ENCODE measurements at regions not wholly inside any gene's neighbourhood (a gene's known extent, or its start where the extent isn't known, plus 50 kb on each side); places are given as distances from the start of the nearest gene placed in this dataset.

- DNase-seq (ENCODE audit: low spot score) = no peak
Observed at GRCh38 chr2:147550995-147551731, 293.7 kb upstream of the ACVR2A start.

- DNase-seq (ENCODE audit: low spot score) = no peak
Observed at GRCh38 chr2:147549054-147549453, 295.8 kb upstream of the ACVR2A start.

DNA sequence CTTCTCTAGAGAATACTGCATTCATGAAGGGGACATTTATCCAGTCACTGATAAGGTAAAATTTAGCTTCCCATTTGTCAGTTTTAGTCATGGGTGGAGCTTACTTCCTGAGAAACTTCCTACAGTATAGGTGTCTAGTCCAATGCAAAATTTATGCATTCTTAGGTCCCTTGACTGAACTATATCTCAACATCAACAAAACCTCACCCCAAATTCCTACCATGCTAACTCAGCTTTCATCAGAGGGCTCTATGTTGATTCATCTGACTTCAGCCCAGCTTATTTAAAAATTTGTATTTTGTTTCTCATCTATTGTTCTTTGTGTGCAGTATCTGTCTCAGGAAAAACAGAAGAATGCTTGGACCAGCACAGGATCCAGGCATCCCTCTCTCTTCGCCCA, 296.4 kb upstream of the ACVR2A start:
- DNase-seq (ENCODE audit: low spot score) = no peak

DNA sequence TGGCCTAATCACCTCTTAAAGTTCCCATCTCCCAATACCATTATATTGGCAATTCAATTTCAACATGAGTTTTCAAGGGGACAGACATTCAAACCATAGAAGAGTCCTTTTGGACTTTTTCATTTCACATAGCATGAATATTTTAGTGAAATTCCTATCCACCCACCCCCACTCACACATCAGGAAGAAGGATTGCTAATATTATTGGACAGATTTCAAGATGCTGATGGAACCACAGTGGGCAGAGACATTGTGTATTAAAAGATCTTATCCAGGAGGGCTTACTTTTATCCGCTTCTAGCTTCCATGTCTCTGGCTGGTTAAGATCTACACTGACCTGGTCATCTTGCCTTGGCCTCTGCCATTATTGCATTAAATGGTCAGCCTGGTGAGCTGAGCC, 297.4 kb upstream of the ACVR2A start:
- DNase-seq (ENCODE audit: low spot score) = no peak

- no peak for DNase-seq (ENCODE audit: low spot score)
Observed at GRCh38 chr2:147546109-147546508, 298.7 kb upstream of the ACVR2A start.

DNA sequence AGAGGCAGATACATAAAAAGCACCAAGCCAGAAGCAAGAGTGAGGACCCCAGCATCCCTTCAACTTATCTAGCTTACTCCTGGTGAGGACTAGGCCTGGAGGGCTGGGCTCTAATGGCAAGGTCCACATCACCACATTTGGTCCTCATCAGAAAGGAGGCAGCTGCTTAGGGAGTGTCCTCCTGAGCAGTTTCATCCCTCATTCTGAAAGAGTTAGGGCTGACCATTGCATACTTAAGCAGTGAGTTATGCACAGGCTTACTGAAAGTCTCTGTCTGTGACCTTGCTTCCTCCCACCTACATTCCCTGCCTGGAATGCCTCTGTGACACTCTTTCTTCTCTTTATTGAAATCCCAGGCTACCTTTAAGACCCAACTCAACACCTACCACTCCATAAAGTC, 301.8 kb upstream of the ACVR2A start:
- no peak for DNase-seq (ENCODE audit: low spot score)

DNA sequence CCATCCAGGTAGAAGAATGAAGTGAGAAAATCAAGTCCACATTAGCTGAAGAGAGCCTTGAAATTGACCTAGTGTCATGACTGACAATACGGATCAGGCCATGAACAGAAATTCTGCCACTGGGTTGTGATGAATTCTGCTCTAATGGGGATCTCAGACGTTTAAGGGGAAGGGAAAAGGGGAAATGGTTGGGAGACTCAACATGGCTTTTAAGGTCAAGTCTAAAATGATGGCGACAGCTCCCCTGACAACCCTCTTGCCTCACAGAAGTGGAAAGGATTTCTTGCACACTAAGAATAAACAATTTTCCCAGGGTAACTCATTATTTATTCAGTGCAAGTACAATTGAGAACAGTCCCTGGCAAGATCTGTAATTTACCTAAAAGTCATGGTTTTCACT, 302.5 kb upstream of the ACVR2A start:
- no peak for DNase-seq (ENCODE audit: low spot score)

- DNase-seq (ENCODE audit: low spot score) = no peak
Observed at GRCh38 chr2:147541314-147541713, 303.5 kb upstream of the ACVR2A start.

- no peak for DNase-seq (ENCODE audit: low spot score)
Observed at GRCh38 chr2:147538821-147539220, 306.0 kb upstream of the ACVR2A start.

- DNase-seq (ENCODE audit: low spot score) = no peak
Observed at GRCh38 chr2:147538088-147538487, 306.7 kb upstream of the ACVR2A start.

- DNase-seq (ENCODE audit: low spot score) = no peak
Observed at GRCh38 chr2:147531269-147531668, 313.6 kb upstream of the ACVR2A start.

GRCh38 chr2:147530033-147530432, 314.8 kb upstream of the ACVR2A start:
- DNase-seq (ENCODE audit: low spot score) = no peak

DNA sequence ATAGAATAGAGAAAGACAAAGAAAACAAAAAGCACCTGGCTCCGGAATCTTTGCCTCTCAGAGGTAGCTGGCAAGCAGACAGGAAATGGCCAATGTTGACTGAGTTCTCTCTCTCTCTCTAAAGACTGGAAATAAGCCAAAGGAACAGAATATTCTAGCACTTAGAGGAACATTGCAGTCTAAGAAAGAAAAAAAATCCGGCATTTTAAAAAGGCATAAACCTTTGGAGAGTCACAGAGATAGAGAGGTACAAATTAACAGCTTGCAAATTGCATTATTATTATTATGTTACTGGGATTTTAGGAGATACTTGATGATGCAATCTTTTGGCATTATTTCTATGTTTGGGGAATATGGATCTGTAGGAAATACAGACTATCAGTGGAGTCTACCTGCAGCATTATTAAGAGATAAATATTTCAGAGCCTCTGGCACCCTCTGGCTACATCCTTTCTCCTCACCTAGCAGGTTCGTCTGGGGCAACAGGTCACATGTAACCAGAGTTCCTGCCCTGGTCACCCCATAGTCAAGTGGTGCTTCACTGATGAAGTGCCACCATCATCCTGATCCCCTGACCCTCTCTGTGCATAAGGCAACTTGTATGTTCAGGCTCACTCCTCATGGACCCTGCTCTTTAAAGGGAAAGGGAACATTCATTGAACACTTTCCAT, 318.9 kb upstream of the ACVR2A start:
- DNase-seq (ENCODE audit: low spot score) = no peak

DNA sequence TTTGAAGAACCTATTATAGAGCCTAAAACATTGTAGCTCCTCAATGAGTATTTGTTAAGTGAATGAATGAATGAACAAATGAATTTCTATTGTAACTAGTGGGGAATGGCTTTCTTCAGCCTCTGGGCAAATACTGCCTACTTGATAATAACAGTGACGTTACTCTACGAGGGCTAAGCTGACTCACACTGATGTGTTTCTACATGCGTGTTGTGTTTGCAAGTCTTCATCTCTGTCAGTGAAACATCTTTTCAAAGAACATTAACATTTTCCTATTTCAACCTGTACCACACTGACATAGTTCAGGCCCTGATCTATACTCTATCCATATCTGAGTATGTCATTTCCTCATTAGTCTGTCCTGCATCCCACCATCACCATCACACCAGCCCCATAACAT, 319.9 kb upstream of the ACVR2A start:
- no peak for DNase-seq (ENCODE audit: low spot score)

DNA sequence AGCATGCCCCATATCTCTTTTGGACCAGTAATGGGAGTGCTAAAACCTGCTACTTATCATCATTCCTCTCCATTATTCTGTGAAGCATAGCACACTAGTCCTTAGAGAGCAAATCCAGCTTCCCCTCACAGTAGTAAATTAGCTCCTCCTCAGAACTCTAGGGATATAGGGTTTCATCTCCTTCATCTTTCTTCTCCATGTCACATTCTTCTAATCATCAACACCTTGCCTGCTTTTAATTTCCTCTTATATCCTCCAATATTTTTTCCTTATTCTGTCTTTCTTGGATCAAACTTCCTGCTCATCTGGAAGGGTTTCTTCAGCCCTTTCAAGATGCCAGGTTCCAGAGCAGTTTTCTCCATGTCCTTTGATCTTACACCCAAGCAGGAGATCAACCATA, 321.4 kb upstream of the ACVR2A start:
- DNase-seq (ENCODE audit: low spot score) = no peak

DNA sequence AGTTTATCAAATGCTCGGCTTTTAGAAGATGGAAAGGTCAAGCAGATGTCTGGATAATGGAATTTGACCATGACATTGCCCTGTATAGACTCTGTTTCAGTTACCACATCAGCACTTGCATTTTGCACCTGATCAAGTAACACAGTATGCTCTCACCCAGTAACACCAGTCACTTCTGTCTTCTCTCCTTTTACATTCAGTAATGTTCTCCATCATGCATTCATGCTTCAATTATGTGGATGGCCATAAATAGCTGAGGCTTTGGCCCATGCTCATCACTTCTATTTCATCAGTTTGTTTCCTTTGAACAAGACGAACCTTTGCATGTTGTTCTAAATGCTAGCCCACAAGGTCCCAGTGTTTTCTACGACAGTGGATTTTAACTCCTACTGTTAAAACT, 322.9 kb upstream of the ACVR2A start:
- DNase-seq (ENCODE audit: low spot score) = no peak

- DNase-seq (ENCODE audit: low spot score) = no peak
Observed at GRCh38 chr2:147520817-147521216, 324.0 kb upstream of the ACVR2A start.

DNA sequence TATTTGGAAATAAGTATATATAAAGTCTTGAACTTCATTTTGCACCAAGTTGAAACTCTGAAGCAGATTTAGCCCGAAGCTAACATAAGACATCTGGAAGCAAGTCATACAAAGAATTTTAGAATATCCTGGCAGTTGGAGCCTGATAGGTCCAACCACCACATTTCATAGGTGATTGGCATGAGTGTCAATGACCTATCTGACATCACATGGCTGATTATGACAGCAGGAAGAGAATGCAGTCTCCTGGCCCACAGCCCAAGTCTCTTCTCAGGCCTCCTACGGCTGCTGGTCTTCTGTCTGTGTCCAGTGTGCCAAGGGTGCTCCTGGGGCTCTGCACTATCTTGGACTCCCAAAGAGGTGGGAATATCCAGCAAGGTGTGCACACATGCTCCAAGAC, 325.7 kb upstream of the ACVR2A start:
- DNase-seq (ENCODE audit: low spot score) = no peak

DNA sequence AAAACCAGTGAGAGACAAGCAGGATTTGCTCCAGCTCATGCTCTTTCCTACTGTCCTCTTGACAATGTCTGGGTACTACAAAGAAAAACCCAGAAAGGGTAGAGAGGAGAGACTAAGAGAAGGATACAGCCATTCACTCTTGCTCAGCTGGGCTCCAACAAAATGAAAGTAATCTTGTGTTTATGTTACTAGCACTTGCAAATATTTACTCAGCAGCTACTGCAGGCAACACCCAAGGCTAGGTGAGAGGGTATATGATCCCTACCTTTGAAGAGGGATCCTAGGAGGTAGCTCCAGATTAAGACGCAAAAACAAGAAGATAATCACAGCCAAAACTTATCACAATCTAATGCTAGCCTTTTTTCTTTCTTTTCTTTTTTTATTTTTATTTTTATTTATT, 329.6 kb upstream of the ACVR2A start:
- no peak for DNase-seq (ENCODE audit: low spot score)

DNA sequence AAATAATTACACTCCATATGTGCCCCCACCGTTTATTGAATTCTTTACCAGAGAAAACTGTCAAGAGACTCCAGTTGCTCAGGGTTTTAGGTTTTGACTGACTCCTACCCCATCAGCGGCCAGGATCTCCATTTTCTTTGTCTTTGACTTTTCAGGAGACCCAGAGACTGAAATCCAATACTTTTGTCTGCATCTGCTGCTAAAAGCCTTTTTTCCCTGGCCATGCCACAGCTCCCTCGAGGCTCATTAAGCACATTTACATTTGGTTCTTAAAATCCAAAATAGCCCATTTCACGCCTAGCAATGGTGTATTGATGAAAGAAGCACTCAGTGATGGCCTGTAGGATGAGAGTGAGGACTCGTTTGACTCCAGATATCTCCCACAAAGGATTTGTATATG, 332.6 kb upstream of the ACVR2A start:
- no peak for DNase-seq (ENCODE audit: low spot score)

DNA sequence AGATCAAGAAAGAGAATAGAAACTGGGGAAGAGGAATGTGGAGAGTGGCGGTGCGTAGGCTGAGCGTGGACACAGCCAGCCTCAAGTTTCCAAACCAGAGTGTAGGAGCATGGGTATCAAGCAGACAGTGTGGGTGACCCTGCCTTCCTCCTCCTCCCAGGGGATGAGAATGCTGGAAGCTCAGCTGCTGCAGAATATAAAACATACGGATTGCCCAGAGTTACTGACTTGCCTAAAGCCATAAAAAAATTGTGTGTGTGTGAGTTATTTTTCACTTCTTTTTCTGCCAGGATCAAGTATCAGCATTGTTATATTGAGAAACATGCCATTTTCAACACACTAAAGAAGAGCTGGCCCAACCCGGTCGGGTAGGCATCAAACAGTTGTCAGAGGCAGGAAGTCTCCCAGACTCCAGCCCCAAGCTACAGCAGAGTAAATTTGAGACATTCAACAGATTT, 333.3 kb upstream of the ACVR2A start:
- peak; percentile 70 for DNase-seq (ENCODE audit: low spot score)

GRCh38 chr2:147509821-147510220, 335.0 kb upstream of the ACVR2A start:
- no peak for DNase-seq (ENCODE audit: low spot score)

- DNase-seq (ENCODE audit: low spot score) = no peak
Observed at GRCh38 chr2:147506889-147507288, 337.9 kb upstream of the ACVR2A start.
